Brain microvascular endothelial cell (primary cell): ENCODE measurements at regions not wholly inside any gene's neighbourhood (a gene's known extent, or its start where the extent isn't known, plus 50 kb on each side); places are given as distances from the start of the nearest gene placed in this dataset.

Source experiments
- DNase-seq: peaks from one replicate; pipeline ENCODE4 v3.0.0-alpha.2; 2020
- H3K27ac ChIP-seq: fragments of 250-450 bp; sonication (Bioruptor Pico); 2 replicates; pipeline ENCODE4 v1.5.1; 2020; ENCODE audit warnings: mild to moderate bottlenecking, moderate library complexity
- H3K27me3 ChIP-seq: fragments of 250-450 bp; sonication (Bioruptor Pico); replicated peaks from 2 replicates; pipeline ENCODE4 v1.5.1; 2020; ENCODE audit warnings: mild to moderate bottlenecking
- H3K36me3 ChIP-seq: fragments of 250-450 bp; sonication (Bioruptor Pico); replicated peaks from 2 replicates; pipeline ENCODE4 v1.5.1; 2020; ENCODE audit warnings: mild to moderate bottlenecking
- H3K4me3 ChIP-seq: 2 replicates; pipeline ENCODE4 v1.5.1; 2011; ENCODE audit warnings: low read depth, mild to moderate bottlenecking, control low read depth, low read length, moderate library complexity
- in situ Hi-C: cut with HindIII; loops from 2 replicates; pipeline ENCODE4 v1.10.0; 2017; ENCODE audit warnings: low sequenced_read_pairs, low pct_ligation_motif_present
- TF ChIP-seq, protein P1 (sequence below): IDR thresholded peaks from 2 replicates; pipeline ENCODE4 v1.5.1; 2011; ENCODE audit warnings: low read depth, mild to moderate bottlenecking, moderate library complexity, low read length, control low read depth, inconsistent platforms; ENCODE audit errors: missing control alignments

DNA sequence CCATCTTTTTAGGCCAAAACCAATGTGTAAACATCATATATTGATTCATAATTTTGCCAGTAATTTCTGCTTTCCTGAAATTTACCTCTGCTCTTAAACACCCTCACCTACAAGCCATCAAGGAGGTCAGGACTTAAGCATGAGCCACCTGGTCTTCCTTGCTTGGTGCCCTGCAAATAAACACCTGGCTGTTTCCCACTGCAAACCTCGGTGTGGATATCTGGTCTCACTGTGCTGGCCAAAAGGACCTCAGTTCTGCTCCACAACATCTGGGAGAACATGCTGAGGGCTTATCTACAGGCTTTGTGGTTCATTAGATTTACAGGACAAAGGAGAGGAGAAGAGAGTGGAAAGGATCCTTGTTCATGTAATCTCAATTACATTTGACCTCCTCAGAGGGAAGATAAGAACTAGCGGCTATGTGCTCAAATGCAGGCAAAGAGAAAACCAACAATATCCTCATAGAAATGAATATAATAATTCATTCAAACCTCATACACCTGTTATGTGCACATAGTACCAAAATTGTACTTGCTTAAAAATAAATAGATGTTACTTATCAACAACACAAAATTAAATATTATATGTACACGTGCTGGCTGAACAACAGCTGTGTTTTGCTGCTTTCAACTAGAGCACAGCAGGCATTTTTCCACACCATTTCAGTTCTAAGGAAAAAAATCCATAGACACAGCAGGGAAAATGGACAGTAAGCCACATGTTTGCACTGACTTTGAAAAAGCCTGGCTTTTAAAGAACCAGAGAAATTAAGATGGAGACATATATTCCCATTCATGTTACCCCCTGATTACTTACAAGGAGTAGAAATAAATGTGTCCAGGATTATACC, 465.1 kb downstream of the LPIN1 start:
- H3K4me3 ChIP-seq = no peak overlapping the region
- TF ChIP-seq, protein P1, sequence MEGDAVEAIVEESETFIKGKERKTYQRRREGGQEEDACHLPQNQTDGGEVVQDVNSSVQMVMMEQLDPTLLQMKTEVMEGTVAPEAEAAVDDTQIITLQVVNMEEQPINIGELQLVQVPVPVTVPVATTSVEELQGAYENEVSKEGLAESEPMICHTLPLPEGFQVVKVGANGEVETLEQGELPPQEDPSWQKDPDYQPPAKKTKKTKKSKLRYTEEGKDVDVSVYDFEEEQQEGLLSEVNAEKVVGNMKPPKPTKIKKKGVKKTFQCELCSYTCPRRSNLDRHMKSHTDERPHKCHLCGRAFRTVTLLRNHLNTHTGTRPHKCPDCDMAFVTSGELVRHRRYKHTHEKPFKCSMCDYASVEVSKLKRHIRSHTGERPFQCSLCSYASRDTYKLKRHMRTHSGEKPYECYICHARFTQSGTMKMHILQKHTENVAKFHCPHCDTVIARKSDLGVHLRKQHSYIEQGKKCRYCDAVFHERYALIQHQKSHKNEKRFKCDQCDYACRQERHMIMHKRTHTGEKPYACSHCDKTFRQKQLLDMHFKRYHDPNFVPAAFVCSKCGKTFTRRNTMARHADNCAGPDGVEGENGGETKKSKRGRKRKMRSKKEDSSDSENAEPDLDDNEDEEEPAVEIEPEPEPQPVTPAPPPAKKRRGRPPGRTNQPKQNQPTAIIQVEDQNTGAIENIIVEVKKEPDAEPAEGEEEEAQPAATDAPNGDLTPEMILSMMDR = no peak
- in situ Hi-C loops = no loop called here
- no peak overlapping the region for H3K27ac ChIP-seq
- no peaks in the 10 kb centered on the region for H3K27me3 ChIP-seq
- no peak for DNase-seq
- H3K36me3 ChIP-seq = no peaks in the 10 kb centered on the region

DNA sequence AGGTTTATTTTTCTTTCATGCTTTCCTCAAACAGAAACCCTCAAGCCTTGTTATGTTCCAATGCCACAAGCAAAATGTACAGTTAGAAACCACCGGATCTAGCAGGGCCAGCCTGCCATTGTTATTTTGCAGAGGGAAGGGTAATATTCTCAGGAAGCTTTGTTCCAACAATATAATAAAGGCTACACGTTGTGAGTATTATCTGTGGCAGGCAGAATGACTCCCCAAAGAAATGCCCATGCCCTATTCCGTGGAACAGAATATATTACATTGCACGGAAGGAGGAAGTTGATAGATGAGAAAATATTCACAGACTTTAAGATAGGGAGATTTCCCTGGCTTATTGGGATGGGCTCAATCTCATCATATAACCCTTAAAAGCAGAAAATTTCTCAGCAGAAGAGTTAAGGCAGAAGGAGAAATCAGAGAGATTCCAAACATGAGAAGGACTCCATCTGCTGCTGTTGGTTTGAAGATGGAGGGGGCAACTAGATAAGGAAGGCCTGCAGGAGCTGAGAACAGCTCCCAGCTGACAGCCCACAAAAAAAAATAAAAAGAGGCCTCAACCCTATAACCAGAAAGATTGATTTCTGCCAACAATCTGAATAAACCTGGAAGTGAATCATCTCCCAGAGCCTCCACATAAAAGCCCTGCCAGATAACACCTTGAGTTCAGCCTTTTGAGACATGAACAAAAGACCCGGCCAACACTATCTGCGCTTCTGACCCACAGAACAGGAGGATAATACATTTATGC, 466.6 kb downstream of the LPIN1 start:
- H3K27me3 ChIP-seq = no peaks in the 10 kb centered on the region
- TF ChIP-seq, protein P1 = no peak
- H3K36me3 ChIP-seq = no peaks in the 10 kb centered on the region
- in situ Hi-C loops = no loop called here
- DNase-seq = no peak
- H3K4me3 ChIP-seq = no peak overlapping the region
- H3K27ac ChIP-seq = no peak overlapping the region

DNA sequence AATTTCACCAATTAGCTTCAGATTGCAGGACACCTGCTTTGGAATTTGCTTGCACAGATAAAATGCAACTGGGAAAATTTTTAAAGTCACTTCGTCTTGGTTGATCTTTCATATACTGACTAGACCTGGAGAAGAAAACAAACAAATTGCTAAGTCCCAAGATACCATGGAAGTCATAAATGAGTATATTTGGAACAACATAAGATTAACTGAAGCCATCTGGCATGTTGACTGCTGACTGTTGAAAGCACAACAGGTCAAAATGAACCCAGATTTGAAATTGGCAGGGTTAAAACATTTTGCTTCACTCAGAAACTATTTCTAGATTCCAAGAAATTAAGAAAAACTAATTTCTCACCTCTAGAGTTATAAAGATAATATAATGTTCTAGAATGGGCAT, 470.7 kb downstream of the LPIN1 start:
- in situ Hi-C loops = no loop called here
- no peaks in the 10 kb centered on the region for H3K27me3 ChIP-seq
- H3K4me3 ChIP-seq = no peak overlapping the region
- TF ChIP-seq, protein P1 = no peak
- no peak overlapping the region for H3K27ac ChIP-seq
- H3K36me3 ChIP-seq = no peaks in the 10 kb centered on the region
- DNase-seq = no peak

DNA sequence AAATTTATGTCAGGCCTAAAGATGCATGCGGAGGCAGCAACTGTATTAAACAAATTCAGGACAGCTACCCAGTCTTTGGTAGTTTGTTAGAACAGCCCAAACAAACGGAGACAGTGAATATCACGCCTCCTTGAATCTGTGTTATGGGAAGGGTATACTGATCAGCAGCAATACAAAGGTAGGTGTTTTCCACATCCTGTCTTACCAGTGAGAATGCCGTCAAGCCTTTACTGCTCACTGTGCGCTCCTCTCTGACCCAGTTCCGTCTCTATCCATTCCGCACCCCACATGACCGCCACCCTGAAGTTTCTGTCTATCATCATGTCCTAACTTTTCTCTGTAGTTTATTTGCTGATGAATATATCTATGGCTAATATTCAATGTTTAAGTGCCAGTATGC, 473.3 kb downstream of the LPIN1 start:
- in situ Hi-C loops = no loop called here
- Histone ChIP-seq H3K36me3 (no peaks in the 10 kb centered on the region), H3K27ac (no peak overlapping the region), H3K27me3 (no peaks in the 10 kb centered on the region), H3K4me3 (no peak overlapping the region)
- DNase-seq = no peak
- TF ChIP-seq, protein P1 = no peak

DNA sequence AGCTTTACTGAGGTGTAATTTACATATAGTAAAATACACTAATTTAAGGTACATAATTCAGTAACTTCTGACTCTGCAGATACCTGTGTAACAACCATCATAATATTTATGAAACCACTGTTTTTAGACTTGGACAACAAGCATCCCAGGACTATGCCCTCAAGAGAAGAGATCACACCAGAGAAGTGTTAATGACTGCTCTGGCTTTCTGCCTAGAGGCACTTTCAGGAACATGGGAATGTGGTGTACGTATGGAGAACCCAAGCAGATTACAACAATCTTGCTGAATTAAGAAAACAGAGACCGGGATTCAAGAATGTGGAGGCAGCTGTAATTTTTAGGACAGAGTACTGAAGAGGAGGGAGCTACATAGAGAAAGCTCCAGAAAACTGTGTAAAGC, 475.2 kb downstream of the LPIN1 start:
- TF ChIP-seq, protein P1 = no peak
- Histone ChIP-seq H3K27me3 (no peaks in the 10 kb centered on the region), H3K36me3 (no peaks in the 10 kb centered on the region), H3K4me3 (no peak overlapping the region), H3K27ac (no peak overlapping the region)
- no peak for DNase-seq
- in situ Hi-C loops = no loop called here
